ENCODE measurements at regions not wholly inside any gene's neighbourhood (a gene's known extent, or its start where the extent isn't known, plus 50 kb on each side); places are given as distances from the start of the nearest gene placed in this dataset.
"Not testable (repeated sequence)": the region's sequence is repeated elsewhere in the genome, so short reads cannot be mapped to it uniquely, and the experiment has no call there.

GRCh38 chr2:111610035-111610434 lies 274.0 kb downstream of the ANAPC1 start:
- intact Hi-C loops (cut with micrococcal nuclease); DNase-seq (ENCODE audit: low spot score); H3K4me3 Mint-ChIP-seq; H3K9me3 Mint-ChIP-seq; H3K36me3 Mint-ChIP-seq (ENCODE audit: low read depth); H3K27ac Mint-ChIP-seq; H3K27me3 Mint-ChIP-seq (ENCODE audit: insufficient read depth); H3K4me1 Mint-ChIP-seq (ENCODE audit: low read depth): not testable (repeated sequence)

- no peak for DNase-seq (ENCODE audit: low spot score)
- Mint-ChIP-seq H3K4me1 (ENCODE audit: low read depth) (peaks cover 8% of the 10 kb centered on the region), H3K4me3 (no peak overlapping the region), H3K27ac (no peak overlapping the region), H3K9me3 (no peaks in the 10 kb centered on the region), H3K36me3 (ENCODE audit: low read depth) (no peaks in the 10 kb centered on the region), H3K27me3 (ENCODE audit: insufficient read depth) (peaks cover 16% of the 10 kb centered on the region)
- intact Hi-C loops (cut with micrococcal nuclease) = no loop called here
Measured at GRCh38 chr2:111616651-111617218, 267.3 kb downstream of the ANAPC1 start.

GRCh38 chr2:111617299-111618225 lies 266.4 kb downstream of the ANAPC1 start:
- no peak overlapping the region for H3K4me3 Mint-ChIP-seq
- no peaks in the 10 kb centered on the region for H3K9me3 Mint-ChIP-seq
- no peaks in the 10 kb centered on the region for H3K36me3 Mint-ChIP-seq (ENCODE audit: low read depth)
- intact Hi-C loops (cut with micrococcal nuclease) = no loop called here
- DNase-seq (ENCODE audit: low spot score) = no peak
- H3K27ac Mint-ChIP-seq = no peak overlapping the region
- peaks cover 16% of the 10 kb centered on the region for H3K27me3 Mint-ChIP-seq (ENCODE audit: insufficient read depth)
- H3K4me1 Mint-ChIP-seq (ENCODE audit: low read depth) = peaks cover 8% of the 10 kb centered on the region

DNA sequence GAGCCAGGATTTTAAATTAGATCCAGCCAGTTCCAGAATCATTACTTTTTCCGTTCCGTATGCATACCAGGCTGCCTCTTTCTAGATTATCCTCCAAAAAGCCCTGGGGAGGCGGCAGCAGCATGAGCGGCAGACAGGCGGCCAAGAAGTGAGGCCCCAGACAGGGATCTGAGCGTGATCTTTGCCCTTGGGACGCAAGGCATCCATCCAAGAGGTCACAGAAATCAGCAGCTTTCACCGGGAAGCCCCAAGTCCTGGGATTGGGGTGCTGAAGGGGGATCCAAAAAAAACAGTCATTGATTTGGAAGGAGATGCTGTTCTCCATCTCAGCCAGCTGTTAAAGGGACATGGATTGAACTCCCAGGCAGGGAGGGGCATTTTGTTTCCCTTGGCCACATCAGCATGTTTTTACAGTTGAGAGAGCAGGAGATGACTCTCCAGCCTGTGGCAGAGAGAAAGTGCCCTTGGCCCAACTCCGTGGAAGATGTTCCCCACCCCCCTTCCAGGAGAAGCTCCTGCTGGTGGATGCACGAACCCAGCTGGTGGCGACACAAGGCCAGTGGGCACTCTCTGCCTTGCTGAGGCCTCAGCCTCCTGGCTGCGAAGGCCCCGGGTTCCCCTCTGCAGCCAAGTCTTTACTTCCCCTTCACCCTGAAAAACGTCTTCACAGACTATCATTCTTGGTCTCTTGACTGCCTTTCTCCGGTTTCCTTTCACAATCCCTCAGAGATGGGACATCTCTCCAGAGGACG lies 265.6 kb downstream of the ANAPC1 start:
- DNase-seq (ENCODE audit: low spot score) = no peak
- no peaks in the 10 kb centered on the region for H3K9me3 Mint-ChIP-seq
- peaks cover 14% of the 10 kb centered on the region for H3K4me1 Mint-ChIP-seq (ENCODE audit: low read depth)

DNA sequence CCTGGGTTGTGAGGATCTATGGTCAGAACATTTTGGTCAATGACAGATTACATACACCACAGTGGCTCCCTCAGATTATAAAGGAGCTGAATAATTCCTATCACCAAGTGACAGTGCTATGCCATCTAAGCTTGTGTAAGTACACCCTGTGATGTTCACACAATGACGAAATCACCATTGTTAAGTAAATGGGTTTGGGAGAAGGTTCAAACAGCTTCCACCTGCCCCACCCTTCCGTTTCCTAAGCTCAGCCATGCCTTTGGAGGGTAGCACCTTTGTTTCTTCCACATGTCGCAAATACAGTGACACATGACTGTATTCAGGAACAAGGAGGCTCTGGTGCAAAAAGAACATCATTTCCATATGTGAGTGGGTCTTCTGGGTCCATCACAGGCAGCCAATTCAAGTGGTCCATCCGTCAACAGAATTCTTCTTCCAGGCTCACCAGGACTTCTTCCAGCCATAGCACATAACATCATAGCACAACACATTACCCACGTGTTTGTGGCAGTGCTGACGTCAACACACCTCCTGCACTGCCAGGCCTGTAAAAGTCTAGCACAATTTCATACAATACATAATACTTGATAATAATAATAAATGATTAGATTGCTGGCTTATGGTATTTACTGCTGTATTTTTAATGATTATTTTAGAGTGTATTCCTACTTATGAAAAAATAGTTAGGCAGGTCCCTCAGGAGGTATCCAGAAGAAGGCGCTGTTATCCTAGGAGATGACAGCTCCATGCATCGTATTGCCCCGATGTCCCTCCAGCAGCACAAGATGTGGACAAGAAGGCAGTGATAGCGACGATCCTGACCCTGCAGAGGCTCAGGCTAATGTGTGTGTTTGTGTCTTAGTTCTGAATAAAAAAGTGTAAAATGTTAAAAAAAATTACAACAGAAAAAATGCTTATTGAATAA lies 264.8 kb downstream of the ANAPC1 start:
- H3K27ac Mint-ChIP-seq = no peak overlapping the region
- intact Hi-C loops (cut with micrococcal nuclease) = no loop called here
- no peaks in the 10 kb centered on the region for H3K9me3 Mint-ChIP-seq
- peaks cover 16% of the 10 kb centered on the region for H3K27me3 Mint-ChIP-seq (ENCODE audit: insufficient read depth)
- no peak overlapping the region for H3K4me3 Mint-ChIP-seq
- H3K4me1 Mint-ChIP-seq (ENCODE audit: low read depth) = peaks cover 19% of the 10 kb centered on the region
- H3K36me3 Mint-ChIP-seq (ENCODE audit: low read depth) = peaks cover 4% of the 10 kb centered on the region
- no peak for DNase-seq (ENCODE audit: low spot score)

More for the DNA sequence above, 265.6 kb downstream of the ANAPC1 start:
- H3K27me3 Mint-ChIP-seq (ENCODE audit: insufficient read depth) = peaks cover 16% of the 10 kb centered on the region
- H3K36me3 Mint-ChIP-seq (ENCODE audit: low read depth) = peaks cover 3% of the 10 kb centered on the region
- H3K4me3 Mint-ChIP-seq = no peak overlapping the region
- intact Hi-C loops (cut with micrococcal nuclease) = no loop called here
- no peak overlapping the region for H3K27ac Mint-ChIP-seq

- intact Hi-C loops (cut with micrococcal nuclease) = no loop called here
- DNase-seq (ENCODE audit: low spot score) = no peak
Measured at GRCh38 chr2:111620281-111620680, 263.7 kb downstream of the ANAPC1 start.

DNA sequence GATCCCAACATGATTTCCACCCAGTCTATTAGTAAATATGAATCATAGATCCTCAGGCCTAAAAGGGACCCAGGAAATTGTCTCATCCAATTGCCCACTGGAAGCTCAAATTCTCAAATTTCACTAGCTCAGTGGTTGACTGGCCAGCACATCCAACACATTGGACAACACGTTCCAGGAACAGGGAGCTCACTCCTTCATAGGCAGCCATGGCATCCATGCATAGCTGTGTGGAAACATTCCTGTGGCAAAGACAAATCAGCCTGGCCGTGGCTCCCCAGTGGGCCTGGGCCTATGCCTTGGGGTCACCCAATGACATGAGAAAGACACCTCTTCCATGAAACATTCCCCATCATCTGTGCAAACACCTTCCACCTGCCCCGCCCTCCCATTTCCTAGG lies 261.1 kb downstream of the ANAPC1 start:
- Mint-ChIP-seq H3K36me3 (ENCODE audit: low read depth) (peaks cover 15% of the 10 kb centered on the region), H3K4me1 (ENCODE audit: low read depth) (peaks cover 50% of the 10 kb centered on the region), H3K9me3 (peaks cover 12% of the 10 kb centered on the region), H3K27ac (no peak overlapping the region), H3K4me3 (no peak overlapping the region), H3K27me3 (ENCODE audit: insufficient read depth) (peaks cover 5% of the 10 kb centered on the region)
- intact Hi-C loops (cut with micrococcal nuclease) = no loop called here
- DNase-seq (ENCODE audit: low spot score) = no peak

More at GRCh38 chr2:111620281-111620680, 263.7 kb downstream of the ANAPC1 start:
- peaks cover 4% of the 10 kb centered on the region for H3K36me3 Mint-ChIP-seq (ENCODE audit: low read depth)
- H3K4me1 Mint-ChIP-seq (ENCODE audit: low read depth) = peaks cover 30% of the 10 kb centered on the region
- no peak overlapping the region for H3K4me3 Mint-ChIP-seq
- no peaks in the 10 kb centered on the region for H3K9me3 Mint-ChIP-seq
- no peak overlapping the region for H3K27ac Mint-ChIP-seq
- H3K27me3 Mint-ChIP-seq (ENCODE audit: insufficient read depth) = peaks cover 16% of the 10 kb centered on the region

GRCh38 chr2:111623380-111623779 lies 260.6 kb downstream of the ANAPC1 start:
- Mint-ChIP-seq H3K4me3 (no peak overlapping the region), H3K36me3 (ENCODE audit: low read depth) (peaks cover 17% of the 10 kb centered on the region), H3K27me3 (ENCODE audit: insufficient read depth) (peaks cover 5% of the 10 kb centered on the region), H3K4me1 (ENCODE audit: low read depth) (peaks cover 50% of the 10 kb centered on the region), H3K27ac (peak overlapping the region; percentile 10), H3K9me3 (peaks cover 18% of the 10 kb centered on the region)
- intact Hi-C loops (cut with micrococcal nuclease) = no loop called here
- DNase-seq (ENCODE audit: low spot score) = no peak

DNA sequence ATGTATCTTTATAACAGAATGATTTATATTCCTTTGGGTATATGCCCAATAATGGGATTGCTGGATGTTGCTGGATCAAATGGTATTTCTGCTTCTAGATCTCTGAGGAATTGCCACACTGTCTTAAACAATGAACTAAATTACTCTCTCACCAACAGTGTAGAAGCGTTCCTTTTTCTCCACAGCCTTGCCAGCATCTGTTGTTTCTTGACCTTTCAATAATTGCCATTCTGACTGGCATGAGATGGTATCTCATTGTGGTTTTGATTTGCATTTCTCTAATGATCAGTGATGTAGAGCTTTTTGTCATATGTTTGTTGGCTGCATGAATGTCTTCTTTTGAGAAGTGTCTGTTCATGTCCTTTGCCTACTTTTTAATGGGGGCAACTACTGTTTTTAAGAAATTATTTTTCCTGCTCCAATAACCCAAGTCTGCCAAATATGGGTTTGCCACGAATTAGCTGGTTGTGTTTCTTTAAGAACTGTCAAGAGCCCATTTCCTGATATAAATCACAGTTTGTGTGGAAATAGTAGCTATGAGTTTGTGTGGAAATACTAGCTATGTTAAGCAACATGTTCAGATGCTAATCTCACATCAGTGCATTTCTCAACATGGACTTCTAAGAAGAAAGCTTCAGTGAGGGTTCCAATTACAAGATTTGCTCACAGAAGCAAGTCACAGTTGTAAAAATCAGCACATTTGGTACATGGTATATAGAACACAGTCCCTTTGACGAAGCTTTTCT lies 259.4 kb downstream of the ANAPC1 start:
- Mint-ChIP-seq H3K27me3 (ENCODE audit: insufficient read depth) (peaks cover 5% of the 10 kb centered on the region), H3K36me3 (ENCODE audit: low read depth) (peaks cover 21% of the 10 kb centered on the region), H3K9me3 (peaks cover 25% of the 10 kb centered on the region), H3K27ac (peak overlapping the region; percentile 73), H3K4me3 (peak overlapping the region; percentile 9), H3K4me1 (ENCODE audit: low read depth) (peaks cover 42% of the 10 kb centered on the region)
- no peak for DNase-seq (ENCODE audit: low spot score)
- intact Hi-C loops (cut with micrococcal nuclease) = no loop called here

DNA sequence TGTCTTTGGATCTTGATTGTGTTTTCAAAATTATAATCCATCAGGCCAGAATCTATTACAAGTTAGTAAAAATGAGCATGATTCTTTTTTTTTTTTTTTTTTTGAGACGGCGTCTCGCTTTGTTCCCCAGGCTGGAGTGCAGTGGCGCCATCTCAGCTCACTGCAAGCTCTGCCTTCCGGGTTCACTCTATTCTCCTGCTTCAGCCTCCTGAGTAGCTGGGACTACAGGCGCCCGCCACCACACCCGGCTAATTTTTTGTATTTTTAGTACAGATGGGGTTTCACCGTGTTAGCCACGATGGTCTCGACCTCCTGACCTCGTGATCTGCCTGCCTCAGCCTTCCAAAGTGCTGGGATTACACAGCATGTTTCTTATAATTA lies 258.8 kb downstream of the ANAPC1 start:
- H3K27me3 Mint-ChIP-seq (ENCODE audit: insufficient read depth); DNase-seq (ENCODE audit: low spot score); intact Hi-C loops (cut with micrococcal nuclease): not testable (repeated sequence)
- peak overlapping the region; percentile 92 for H3K27ac Mint-ChIP-seq
- peaks cover 30% of the 10 kb centered on the region for H3K9me3 Mint-ChIP-seq
- peaks cover 21% of the 10 kb centered on the region for H3K36me3 Mint-ChIP-seq (ENCODE audit: low read depth)
- H3K4me1 Mint-ChIP-seq (ENCODE audit: low read depth) = peaks cover 42% of the 10 kb centered on the region
- H3K4me3 Mint-ChIP-seq = peak overlapping the region; percentile 9

DNA sequence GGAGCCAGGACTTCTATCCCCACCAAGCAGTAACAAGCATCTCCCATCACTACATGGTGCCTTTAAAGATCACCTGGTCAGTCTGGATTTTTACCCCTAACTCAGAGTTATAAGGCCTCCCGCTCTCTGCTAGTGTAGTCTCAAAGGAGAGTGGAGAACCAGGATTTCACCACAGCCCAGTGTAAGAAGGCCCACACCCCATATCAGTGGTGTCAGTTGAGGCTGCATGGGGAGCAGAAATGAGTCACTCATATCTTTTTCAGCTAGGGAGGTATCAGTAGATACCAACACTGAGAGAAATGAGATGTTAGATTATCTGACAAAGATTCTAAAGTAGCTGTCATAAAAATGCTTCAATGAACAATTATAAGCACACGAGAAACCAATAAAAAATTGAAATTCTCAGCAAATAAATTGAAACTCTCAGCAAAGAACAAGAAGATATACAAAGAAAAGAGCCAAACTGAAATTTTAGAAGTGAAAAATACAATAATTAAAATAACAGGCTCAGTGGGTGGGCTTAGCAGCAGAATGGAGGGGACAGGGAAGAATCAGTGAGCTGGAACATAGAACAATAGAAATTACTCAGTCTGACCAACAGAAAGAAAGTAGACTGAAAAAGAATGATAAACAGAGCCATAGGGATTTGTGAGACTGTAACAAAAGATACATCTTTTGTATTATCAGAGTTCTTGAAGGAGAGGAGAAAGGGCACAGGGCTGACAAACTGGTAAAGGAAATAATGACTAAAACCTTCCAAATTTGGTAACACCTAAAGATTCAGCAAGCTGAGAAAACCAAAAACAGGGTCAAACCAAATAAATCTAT lies 257.7 kb downstream of the ANAPC1 start:
- Mint-ChIP-seq H3K9me3 (peaks cover 36% of the 10 kb centered on the region), H3K4me1 (ENCODE audit: low read depth) (peaks cover 42% of the 10 kb centered on the region), H3K27ac (peak overlapping the region; percentile 92), H3K36me3 (ENCODE audit: low read depth) (peaks cover 24% of the 10 kb centered on the region), H3K4me3 (peak overlapping the region; percentile 52), H3K27me3 (ENCODE audit: insufficient read depth) (peaks cover 2% of the 10 kb centered on the region)
- DNase-seq (ENCODE audit: low spot score) = no peak
- intact Hi-C loops (cut with micrococcal nuclease) = loop anchor here (1.0 to 2.0 kb wide), 3 partner anchors 8 to 73 kb away; no protein-coding TSS in a partner anchor
